OCI-LY3 (cell line): ENCODE measurements at regions not wholly inside any gene's neighbourhood (a gene's known extent, or its start where the extent isn't known, plus 50 kb on each side); places are given as distances from the start of the nearest gene placed in this dataset.

ENCODE experiments used
- EZH2phosphoT487 ChIP-seq: fragments of 200-600 bp; shearing (Covaris generic); IDR thresholded peaks from 2 replicates; pipeline ENCODE4 v1.6.1; 2018; ENCODE audit warnings: antibody characterized with exemption, mixed run types, low read depth
- TF ChIP-seq, protein P1 (sequence below): fragments of 200-600, 300-600 bp; sonication (generic); IDR thresholded peaks from 2 replicates; pipeline ENCODE4 v1.5.1; 2014; ENCODE audit warnings: antibody characterized with exemption, low read length, low read depth

DNA sequence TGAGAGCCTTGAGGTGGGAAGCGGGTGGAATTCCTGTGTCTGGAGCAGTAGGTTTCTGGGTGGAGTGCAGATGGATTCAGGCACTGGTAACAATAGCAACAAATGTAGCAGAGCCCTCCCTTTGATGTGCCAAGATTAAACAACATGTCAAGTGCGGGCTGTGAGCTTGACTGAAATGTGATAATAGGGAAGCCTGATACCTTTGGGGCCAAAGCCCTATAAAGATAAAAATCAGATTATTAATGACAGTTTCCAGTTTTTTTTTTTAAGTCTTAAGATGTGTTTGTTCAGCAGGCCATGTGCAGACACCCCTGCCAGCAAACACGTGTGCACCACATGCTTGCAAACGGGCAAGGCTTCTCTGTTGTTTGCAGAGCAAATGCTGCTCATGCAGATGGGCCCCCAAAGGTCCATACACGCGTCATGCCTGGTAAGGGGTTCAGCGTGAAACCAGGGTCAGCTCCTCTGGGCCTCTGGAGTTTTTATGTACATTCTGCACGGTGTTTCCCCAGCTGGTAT is 193.2 kb downstream of the GADD45G start:
- TF ChIP-seq, protein P1, sequence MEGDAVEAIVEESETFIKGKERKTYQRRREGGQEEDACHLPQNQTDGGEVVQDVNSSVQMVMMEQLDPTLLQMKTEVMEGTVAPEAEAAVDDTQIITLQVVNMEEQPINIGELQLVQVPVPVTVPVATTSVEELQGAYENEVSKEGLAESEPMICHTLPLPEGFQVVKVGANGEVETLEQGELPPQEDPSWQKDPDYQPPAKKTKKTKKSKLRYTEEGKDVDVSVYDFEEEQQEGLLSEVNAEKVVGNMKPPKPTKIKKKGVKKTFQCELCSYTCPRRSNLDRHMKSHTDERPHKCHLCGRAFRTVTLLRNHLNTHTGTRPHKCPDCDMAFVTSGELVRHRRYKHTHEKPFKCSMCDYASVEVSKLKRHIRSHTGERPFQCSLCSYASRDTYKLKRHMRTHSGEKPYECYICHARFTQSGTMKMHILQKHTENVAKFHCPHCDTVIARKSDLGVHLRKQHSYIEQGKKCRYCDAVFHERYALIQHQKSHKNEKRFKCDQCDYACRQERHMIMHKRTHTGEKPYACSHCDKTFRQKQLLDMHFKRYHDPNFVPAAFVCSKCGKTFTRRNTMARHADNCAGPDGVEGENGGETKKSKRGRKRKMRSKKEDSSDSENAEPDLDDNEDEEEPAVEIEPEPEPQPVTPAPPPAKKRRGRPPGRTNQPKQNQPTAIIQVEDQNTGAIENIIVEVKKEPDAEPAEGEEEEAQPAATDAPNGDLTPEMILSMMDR: no peak
- no peak for TF ChIP-seq EZH2phosphoT487
